SK-N-MC (cell line): ENCODE measurements at regions not wholly inside any gene's neighbourhood (a gene's known extent, or its start where the extent isn't known, plus 50 kb on each side); places are given as distances from the start of the nearest gene placed in this dataset.

Experiments used
- EZH2 ChIP-seq: fragments of 200-600 bp; sonication (generic); IDR thresholded peaks from one replicate; pipeline ENCODE4 v1.6.1; 2017; ENCODE audit warnings: antibody characterized with exemption
- FOXP2 ChIP-seq: optimal IDR thresholded peaks from 2 replicates; pipeline ENCODE3; 2011; ENCODE audit warnings: mild to moderate bottlenecking, moderate library complexity; ENCODE audit not compliant: insufficient read depth; ENCODE audit errors: extremely low read length, control extremely low read depth
- POLR2AphosphoS5 ChIP-seq: IDR thresholded peaks from 2 replicates; pipeline ENCODE4 v1.6.1; 2012; ENCODE audit warnings: mild to moderate bottlenecking, low read depth, low read length, borderline replicate concordance

DNA sequence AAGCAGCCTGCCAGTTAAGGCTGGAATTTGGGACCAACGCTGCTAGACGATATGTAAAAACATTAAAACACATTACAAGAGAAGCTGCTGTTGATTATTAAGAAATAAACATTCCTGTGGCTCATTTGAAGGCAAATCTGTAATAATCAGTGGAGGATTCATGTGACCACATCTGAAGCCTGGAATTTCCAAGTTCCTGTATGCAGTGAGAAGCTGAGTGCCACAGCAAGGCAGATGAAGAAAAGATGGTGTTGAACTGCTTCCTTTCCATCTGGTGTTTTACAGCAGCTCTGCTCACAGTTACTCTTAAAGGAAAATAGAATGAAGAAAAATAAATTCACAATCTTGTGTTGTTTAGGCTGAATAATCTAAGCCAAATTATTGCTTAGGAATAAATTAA is 139.3 kb upstream of the ROBO2 start:
- no peak for TF ChIP-seq EZH2
- TF ChIP-seq POLR2AphosphoS5, result no peak
- no peak for TF ChIP-seq FOXP2
